Tibial nerve (tissue), 4 donors: ENCODE measurements at regions not wholly inside any gene's neighbourhood (a gene's known extent, or its start where the extent isn't known, plus 50 kb on each side); places are given as distances from the start of the nearest gene placed in this dataset.

ENCODE experiments used
- DNase-seq, 2 donors: peaks; one replicate each; pipeline ENCODE4 v3.0.0-alpha.2; 2019; ENCODE audit warnings: low spot score in 2 of 2
- H3K27ac ChIP-seq, 4 donors: fragments of 200-600 bp; sonication (generic) in 3 of 4; one replicate each; pipeline ENCODE4 v1.5.1; 2017 to 2019; ENCODE audit warnings: mild to moderate bottlenecking in 1 of 4
- H3K27me3 ChIP-seq, 2 donors: fragments of 200-600 bp; sonication (generic) in 1 of 2; one replicate each; pipeline versions ENCODE4 v1.5.1 to v1.6.0; 2017 to 2019
- H3K36me3 ChIP-seq, 3 donors: fragments of 200-600 bp; sonication (generic); one replicate each; pipeline ENCODE4 v1.5.1; 2018 to 2019
- H3K4me1 ChIP-seq, 4 donors: fragments of 200-600 bp; sonication (generic) in 3 of 4; one replicate each; pipeline ENCODE4 v1.5.1; 2017 to 2019
- H3K4me3 ChIP-seq, 4 donors: fragments of 200-600 bp; sonication (generic) in 3 of 4; one replicate each; pipeline ENCODE4 v1.5.1; 2017 to 2019; ENCODE audit warnings: mild to moderate bottlenecking in 1 of 4, moderate library complexity in 1 of 4
- H3K9me3 ChIP-seq, 4 donors: fragments of 200-600 bp; sonication (generic) in 3 of 4; one replicate each; pipeline ENCODE4 v1.5.1; 2017 to 2019
- EP300 ChIP-seq, 2 donors: sonication (generic); formaldehyde crosslinking; IDR thresholded peaks; one replicate each; pipeline ENCODE4 v1.6.1; 2017; ENCODE audit warnings: antibody characterized with exemption in 2 of 2, mild to moderate bottlenecking in 1 of 2
- POLR2A ChIP-seq, 2 donors: fragments of 450-650 bp; IDR thresholded peaks; one replicate each; pipeline ENCODE4 v1.6.1; 2017; ENCODE audit warnings: antibody characterized with exemption in 2 of 2, mild to moderate bottlenecking in 2 of 2, moderate library complexity in 2 of 2
- WGBS, 2 donors: methylation state at CpG; one replicate each; pipeline ENCODE4 v1.1.5; 2018; 5-methylcytosine and 5-hydroxymethylcytosine counted together
- TF ChIP-seq, protein P1 (sequence below), 5 experiments: fragments of 200-600 bp in 3 of 5; fragments of 450-650 bp in 2 of 5; sonication (generic) in 3 of 5; IDR thresholded peaks; one replicate each; pipeline ENCODE4 v1.5.1; 2016 to 2019; ENCODE audit warnings: antibody characterized with exemption in 5 of 5, mild to moderate bottlenecking in 3 of 5, moderate library complexity in 2 of 5

- Histone ChIP-seq H3K4me1 (no peaks in the 10 kb centered on the region), H3K36me3 (no peaks in the 10 kb centered on the region), H3K4me3 (no peak overlapping the region), H3K27ac (no peak overlapping the region), H3K9me3 (no peaks in the 10 kb centered on the region), H3K27me3 (no peaks in the 10 kb centered on the region)
- WGBS, 2 donors, result 25 to 37% methylated on average over 2 of the region's 2 CpGs
- DNase-seq, result no peak
- TF ChIP-seq POLR2A (IDR thresholded peaks at IDR 0.05), result no peak
- TF ChIP-seq EP300 (IDR thresholded peaks at IDR 0.05), result no peak
- TF ChIP-seq, protein P1, sequence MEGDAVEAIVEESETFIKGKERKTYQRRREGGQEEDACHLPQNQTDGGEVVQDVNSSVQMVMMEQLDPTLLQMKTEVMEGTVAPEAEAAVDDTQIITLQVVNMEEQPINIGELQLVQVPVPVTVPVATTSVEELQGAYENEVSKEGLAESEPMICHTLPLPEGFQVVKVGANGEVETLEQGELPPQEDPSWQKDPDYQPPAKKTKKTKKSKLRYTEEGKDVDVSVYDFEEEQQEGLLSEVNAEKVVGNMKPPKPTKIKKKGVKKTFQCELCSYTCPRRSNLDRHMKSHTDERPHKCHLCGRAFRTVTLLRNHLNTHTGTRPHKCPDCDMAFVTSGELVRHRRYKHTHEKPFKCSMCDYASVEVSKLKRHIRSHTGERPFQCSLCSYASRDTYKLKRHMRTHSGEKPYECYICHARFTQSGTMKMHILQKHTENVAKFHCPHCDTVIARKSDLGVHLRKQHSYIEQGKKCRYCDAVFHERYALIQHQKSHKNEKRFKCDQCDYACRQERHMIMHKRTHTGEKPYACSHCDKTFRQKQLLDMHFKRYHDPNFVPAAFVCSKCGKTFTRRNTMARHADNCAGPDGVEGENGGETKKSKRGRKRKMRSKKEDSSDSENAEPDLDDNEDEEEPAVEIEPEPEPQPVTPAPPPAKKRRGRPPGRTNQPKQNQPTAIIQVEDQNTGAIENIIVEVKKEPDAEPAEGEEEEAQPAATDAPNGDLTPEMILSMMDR (IDR thresholded peaks at IDR 0.05), result no peak
Observed at GRCh38 chr5:23612701-23613100, 105.3 kb downstream of the PRDM9 start.

GRCh38 chr5:23613566-23613965 lies 106.2 kb downstream of the PRDM9 start:
- no peak for DNase-seq
- no peaks in the 10 kb centered on the region for H3K27me3 ChIP-seq
- H3K4me3 ChIP-seq, result no peak overlapping the region
- H3K4me1 ChIP-seq, result no peaks in the 10 kb centered on the region
- H3K27ac ChIP-seq, result no peak overlapping the region
- H3K9me3 ChIP-seq, result no peaks in the 10 kb centered on the region
- TF ChIP-seq POLR2A (IDR thresholded peaks at IDR 0.05) (no peak), EP300 (IDR thresholded peaks at IDR 0.05) (no peak)
- TF ChIP-seq, protein P1 (IDR thresholded peaks at IDR 0.05), result no peak
- 75 to 79% methylated on average over 1 of the region's 1 CpG for WGBS, 2 donors
- no peaks in the 10 kb centered on the region for H3K36me3 ChIP-seq

GRCh38 chr5:23614422-23614821 lies 107.0 kb downstream of the PRDM9 start:
- H3K9me3 ChIP-seq, result no peaks in the 10 kb centered on the region
- no peak overlapping the region for H3K27ac ChIP-seq
- no peaks in the 10 kb centered on the region for H3K4me1 ChIP-seq
- no peaks in the 10 kb centered on the region for H3K27me3 ChIP-seq
- H3K36me3 ChIP-seq, result no peaks in the 10 kb centered on the region
- no peak overlapping the region for H3K4me3 ChIP-seq
- TF ChIP-seq, protein P1 (IDR thresholded peaks at IDR 0.05), result no peak
- TF ChIP-seq POLR2A (IDR thresholded peaks at IDR 0.05), result no peak
- DNase-seq, result no peak
- 85 to 86% methylated on average over 1 of the region's 1 CpG for WGBS, 2 donors

DNA sequence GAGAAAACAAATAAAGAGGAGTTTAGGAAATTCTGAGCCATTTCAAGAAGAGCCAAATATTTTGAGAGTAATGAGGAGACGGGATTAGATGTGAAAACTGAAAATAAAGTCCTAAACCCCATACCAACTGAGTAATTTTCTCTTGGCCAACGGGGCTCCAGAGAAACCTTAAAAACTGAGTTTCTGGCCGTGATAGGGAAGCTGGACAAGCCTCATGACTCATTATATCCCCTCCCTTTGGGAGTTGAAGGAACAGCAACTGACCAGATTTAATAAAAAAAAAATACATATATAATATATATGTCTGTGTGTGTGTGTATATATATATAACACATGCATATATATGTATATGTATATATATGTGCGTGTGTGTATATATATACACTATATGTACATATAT lies 119.6 kb downstream of the PRDM9 start:
- Histone ChIP-seq H3K4me3 (no peak overlapping the region), H3K27me3 (no peaks in the 10 kb centered on the region), H3K4me1 (no peaks in the 10 kb centered on the region), H3K9me3 (no peaks in the 10 kb centered on the region), H3K36me3 (no peaks in the 10 kb centered on the region), H3K27ac (no peak overlapping the region)
- TF ChIP-seq EP300 (IDR thresholded peaks at IDR 0.05), result no peak
- no peak for TF ChIP-seq POLR2A (IDR thresholded peaks at IDR 0.05)
- TF ChIP-seq, protein P1 (IDR thresholded peaks at IDR 0.05), result no peak
- no peak for DNase-seq
- WGBS, 2 donors, result 60 to 85% methylated on average over 4 of the region's 4 CpGs

DNA sequence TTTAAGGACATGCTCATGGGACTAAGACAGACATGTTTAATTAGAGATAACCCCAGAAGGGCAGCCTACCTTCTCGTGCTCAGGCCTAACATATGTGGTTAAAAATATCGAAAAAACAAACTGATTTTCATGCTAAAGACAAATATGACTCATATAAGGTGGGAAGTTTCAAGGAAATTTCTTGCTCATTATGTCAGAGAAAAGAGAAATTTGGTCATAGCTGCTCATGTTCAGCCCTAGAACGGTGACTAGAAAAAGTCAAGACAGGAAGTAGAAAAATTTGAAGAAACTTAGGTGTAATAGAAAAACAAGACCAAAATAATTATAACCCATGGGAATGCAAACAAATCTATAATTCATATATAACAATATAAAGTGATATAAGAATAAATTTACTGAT lies 120.6 kb downstream of the PRDM9 start:
- TF ChIP-seq, protein P1 (IDR thresholded peaks at IDR 0.05), result no peak
- TF ChIP-seq POLR2A (IDR thresholded peaks at IDR 0.05) (no peak), EP300 (IDR thresholded peaks at IDR 0.05) (no peak)
- H3K9me3 ChIP-seq, result no peaks in the 10 kb centered on the region
- WGBS, 2 donors, result 76 to 82% methylated on average over 3 of the region's 3 CpGs

More for the DNA sequence above, 120.6 kb downstream of the PRDM9 start:
- DNase-seq, result no peak
- H3K36me3 ChIP-seq, result no peaks in the 10 kb centered on the region
- no peaks in the 10 kb centered on the region for H3K4me1 ChIP-seq
- H3K27me3 ChIP-seq, result no peaks in the 10 kb centered on the region
- no peak overlapping the region for H3K27ac ChIP-seq
- no peak overlapping the region for H3K4me3 ChIP-seq
